ENCODE measurements at regions not wholly inside any gene's neighbourhood (a gene's known extent, or its start where the extent isn't known, plus 50 kb on each side); places are given as distances from the start of the nearest gene placed in this dataset.

DNA sequence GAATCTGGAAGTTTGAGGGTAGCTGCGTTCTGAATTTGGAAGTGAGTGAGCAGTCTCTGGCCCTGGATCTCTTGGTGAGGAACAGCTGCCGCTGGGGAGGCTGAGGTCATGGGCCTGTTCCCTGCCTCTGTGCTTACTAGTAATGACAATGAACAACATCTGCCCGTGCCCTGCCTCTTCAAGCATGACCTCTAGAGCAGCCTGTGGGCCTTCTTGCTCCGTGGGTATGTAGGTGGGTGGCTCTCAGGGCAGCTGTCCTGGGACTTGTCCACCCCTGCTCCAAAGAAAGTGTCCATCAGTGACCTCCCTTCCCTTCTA, 186.2 kb downstream of the CXCL12 start:
- CTCF ChIA-PET = no interaction called here
- POLR2A ChIA-PET = no interaction called here

DNA sequence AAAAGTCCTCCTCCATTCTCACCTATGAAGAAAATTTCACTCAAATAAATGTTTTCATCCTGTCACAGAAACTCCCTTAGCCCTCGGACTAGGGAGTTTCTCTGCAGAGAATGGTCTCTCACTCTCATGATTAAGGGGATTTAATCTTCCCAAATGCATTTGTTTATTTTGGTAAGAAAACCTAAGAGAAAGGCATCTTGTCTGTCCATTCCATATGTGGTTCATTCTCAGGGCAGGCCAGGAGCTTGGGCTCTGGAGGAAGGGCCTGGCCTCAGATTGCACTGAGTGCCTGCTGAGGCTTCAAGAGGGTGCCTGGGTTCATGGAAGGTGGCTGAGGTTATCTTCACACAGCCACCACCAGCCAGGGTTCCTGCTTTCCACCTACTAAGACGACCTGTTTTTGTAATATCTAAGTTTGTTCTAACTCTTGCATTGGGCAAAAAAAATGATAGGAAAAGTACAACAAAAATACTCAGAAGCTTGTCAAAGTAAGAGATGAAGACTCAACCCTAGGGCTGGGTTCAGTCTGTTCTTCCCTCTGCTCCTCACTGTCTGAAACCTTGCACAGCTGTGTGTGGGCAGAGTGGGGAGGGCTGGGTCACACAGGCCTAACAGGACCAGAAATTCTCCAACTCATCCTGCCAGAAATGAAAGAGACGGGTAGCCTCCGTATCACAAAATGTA, 186.7 kb downstream of the CXCL12 start:
- Histone ChIP-seq H3K27ac (no peak overlapping the region), H3K4me3 (no peak overlapping the region), H3K4me1 (peaks cover 17% of the 10 kb centered on the region), H3K4me2 (no peak overlapping the region), H3K9me3 (peaks cover 6% of the 10 kb centered on the region; the same call in 1 of the 3 replicates)
- ChIA-PET POLR2A (no interaction called here), CTCF (no interaction called here)
- ATAC-seq (no peak), DNase-seq (ENCODE audit: low read depth in 1 of 2, low spot score in 1 of 2) (no peak), FAIRE-seq (no peak)
- WGBS (ENCODE audit: missing lambda C conversion rate) = 39% methylated on average over 4 of the region's 4 CpGs
- TF ChIP-seq, protein P1, sequence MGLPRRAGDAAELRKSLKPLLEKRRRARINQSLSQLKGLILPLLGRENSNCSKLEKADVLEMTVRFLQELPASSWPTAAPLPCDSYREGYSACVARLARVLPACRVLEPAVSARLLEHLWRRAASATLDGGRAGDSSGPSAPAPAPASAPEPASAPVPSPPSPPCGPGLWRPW (IDR thresholded peaks at IDR 0.05) = no peak
- TF ChIP-seq, protein P2, sequence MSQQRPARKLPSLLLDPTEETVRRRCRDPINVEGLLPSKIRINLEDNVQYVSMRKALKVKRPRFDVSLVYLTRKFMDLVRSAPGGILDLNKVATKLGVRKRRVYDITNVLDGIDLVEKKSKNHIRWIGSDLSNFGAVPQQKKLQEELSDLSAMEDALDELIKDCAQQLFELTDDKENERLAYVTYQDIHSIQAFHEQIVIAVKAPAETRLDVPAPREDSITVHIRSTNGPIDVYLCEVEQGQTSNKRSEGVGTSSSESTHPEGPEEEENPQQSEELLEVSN (IDR thresholded peaks at IDR 0.05; ENCODE audit: borderline replicate concordance, low read depth) = no peak
- TF ChIP-seq CEBPB (IDR thresholded peaks at IDR 0.05) = no peak
- TF ChIP-seq FOSB (CRISPR knock-in tag; IDR thresholded peaks at IDR 0.05) = no peak
- TF ChIP-seq EHF (CRISPR knock-in tag; IDR thresholded peaks at IDR 0.05) = no peak
- no peak for TF ChIP-seq JUNB (IDR thresholded peaks at IDR 0.05)
- TF ChIP-seq, protein P3, sequence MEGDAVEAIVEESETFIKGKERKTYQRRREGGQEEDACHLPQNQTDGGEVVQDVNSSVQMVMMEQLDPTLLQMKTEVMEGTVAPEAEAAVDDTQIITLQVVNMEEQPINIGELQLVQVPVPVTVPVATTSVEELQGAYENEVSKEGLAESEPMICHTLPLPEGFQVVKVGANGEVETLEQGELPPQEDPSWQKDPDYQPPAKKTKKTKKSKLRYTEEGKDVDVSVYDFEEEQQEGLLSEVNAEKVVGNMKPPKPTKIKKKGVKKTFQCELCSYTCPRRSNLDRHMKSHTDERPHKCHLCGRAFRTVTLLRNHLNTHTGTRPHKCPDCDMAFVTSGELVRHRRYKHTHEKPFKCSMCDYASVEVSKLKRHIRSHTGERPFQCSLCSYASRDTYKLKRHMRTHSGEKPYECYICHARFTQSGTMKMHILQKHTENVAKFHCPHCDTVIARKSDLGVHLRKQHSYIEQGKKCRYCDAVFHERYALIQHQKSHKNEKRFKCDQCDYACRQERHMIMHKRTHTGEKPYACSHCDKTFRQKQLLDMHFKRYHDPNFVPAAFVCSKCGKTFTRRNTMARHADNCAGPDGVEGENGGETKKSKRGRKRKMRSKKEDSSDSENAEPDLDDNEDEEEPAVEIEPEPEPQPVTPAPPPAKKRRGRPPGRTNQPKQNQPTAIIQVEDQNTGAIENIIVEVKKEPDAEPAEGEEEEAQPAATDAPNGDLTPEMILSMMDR (IDR thresholded peaks at IDR 0.05) = no peak

More for the DNA sequence above, 186.2 kb downstream of the CXCL12 start:
- ATAC-seq (no peak), DNase-seq (ENCODE audit: low read depth in 1 of 2, low spot score in 1 of 2) (no peak), FAIRE-seq (no peak)
- Histone ChIP-seq H3K4me1 (peaks cover 17% of the 10 kb centered on the region), H3K4me2 (no peak overlapping the region), H3K9me3 (peaks cover 6% of the 10 kb centered on the region; the same call in 1 of the 3 replicates), H3K4me3 (no peak overlapping the region), H3K27ac (no peak overlapping the region)
- 17% methylated on average over 4 of the region's 4 CpGs for WGBS (ENCODE audit: missing lambda C conversion rate)
- TF ChIP-seq FOSL2 (IDR thresholded peaks at IDR 0.05) = no peak
- no peak for TF ChIP-seq FOSL2 (CRISPR knock-in tag; IDR thresholded peaks at IDR 0.05)
- no peak for TF ChIP-seq SMC3 (IDR thresholded peaks at IDR 0.05)
- no peak for TF ChIP-seq ZFP36 (IDR thresholded peaks at IDR 0.05; ENCODE audit: borderline replicate concordance, partially characterized antibody)
- no peak for TF ChIP-seq FOXS1 (CRISPR knock-in tag; IDR thresholded peaks at IDR 0.05)
- TF ChIP-seq NFE2L2 (conservative IDR thresholded peaks at IDR 0.05; ENCODE audit: low read length) = no peak
- TF ChIP-seq, protein P4, sequence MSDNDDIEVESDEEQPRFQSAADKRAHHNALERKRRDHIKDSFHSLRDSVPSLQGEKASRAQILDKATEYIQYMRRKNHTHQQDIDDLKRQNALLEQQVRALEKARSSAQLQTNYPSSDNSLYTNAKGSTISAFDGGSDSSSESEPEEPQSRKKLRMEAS (IDR thresholded peaks at IDR 0.05) = no peak

DNA sequence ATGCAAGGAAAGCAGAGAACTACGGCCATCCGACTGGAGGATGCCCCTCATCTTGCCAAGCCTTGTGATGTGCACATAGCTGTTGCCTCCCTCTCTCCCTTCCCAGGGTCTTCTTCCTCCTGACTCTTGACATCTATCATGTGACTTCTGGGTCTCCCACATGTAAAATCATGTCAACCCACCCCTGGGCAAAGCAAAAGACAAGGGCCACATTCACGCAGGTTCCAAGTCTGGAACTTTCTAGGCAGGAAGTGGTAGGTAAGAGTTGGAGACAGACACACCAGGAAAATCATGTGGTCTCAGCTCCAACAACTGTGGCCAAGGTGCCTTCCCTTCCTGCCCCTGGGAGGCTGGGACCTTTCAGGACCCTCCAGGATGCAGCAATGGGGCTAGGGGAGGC, 187.3 kb downstream of the CXCL12 start:
- FAIRE-seq = no peak
- no peak for TF ChIP-seq POLR2AphosphoS2 (conservative IDR thresholded peaks at IDR 0.05; ENCODE audit: low read length)
- no peak for TF ChIP-seq EHMT2 (IDR thresholded peaks at IDR 0.05; ENCODE audit: low read depth)
- TF ChIP-seq EHF (CRISPR knock-in tag; IDR thresholded peaks at IDR 0.05) = no peak
- no peak for TF ChIP-seq ZSCAN20 (CRISPR knock-in tag; IDR thresholded peaks at IDR 0.05)
- no peak for TF ChIP-seq HOXB5 (CRISPR knock-in tag; IDR thresholded peaks at IDR 0.05)
- TF ChIP-seq RNF2 (IDR thresholded peaks at IDR 0.05; ENCODE audit: borderline replicate concordance, low read depth) = no peak
- TF ChIP-seq PHF8 (IDR thresholded peaks at IDR 0.05; ENCODE audit: borderline replicate concordance, low read depth) = no peak
- no peak for TF ChIP-seq HOXA7 (CRISPR knock-in tag; IDR thresholded peaks at IDR 0.05)
- no peak for TF ChIP-seq MAFK (IDR thresholded peaks at IDR 0.05; ENCODE audit: partially characterized antibody)
- no peak for TF ChIP-seq RFX5 (IDR thresholded peaks at IDR 0.05)
- TF ChIP-seq, protein P5, sequence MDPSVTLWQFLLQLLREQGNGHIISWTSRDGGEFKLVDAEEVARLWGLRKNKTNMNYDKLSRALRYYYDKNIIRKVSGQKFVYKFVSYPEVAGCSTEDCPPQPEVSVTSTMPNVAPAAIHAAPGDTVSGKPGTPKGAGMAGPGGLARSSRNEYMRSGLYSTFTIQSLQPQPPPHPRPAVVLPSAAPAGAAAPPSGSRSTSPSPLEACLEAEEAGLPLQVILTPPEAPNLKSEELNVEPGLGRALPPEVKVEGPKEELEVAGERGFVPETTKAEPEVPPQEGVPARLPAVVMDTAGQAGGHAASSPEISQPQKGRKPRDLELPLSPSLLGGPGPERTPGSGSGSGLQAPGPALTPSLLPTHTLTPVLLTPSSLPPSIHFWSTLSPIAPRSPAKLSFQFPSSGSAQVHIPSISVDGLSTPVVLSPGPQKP (IDR thresholded peaks at IDR 0.05; ENCODE audit: low read depth, low read length) = no peak
- H3K27ac ChIP-seq = no peak overlapping the region
- H3K4me2 ChIP-seq = no peak overlapping the region
- peaks cover 17% of the 10 kb centered on the region for H3K4me1 ChIP-seq
- DNase-seq (ENCODE audit: low read depth in 1 of 2, low spot score in 1 of 2) = no peak
- no peak overlapping the region for H3K4me3 ChIP-seq
- ATAC-seq = no peak
- ChIA-PET POLR2A (no interaction called here), CTCF (interaction anchor here (2.2 kb wide), 1 partner anchor 8 kb away, joined by 6 read pairs; no protein-coding TSS in a partner anchor)
- H3K9me3 ChIP-seq = peaks cover 4% of the 10 kb centered on the region; the same call in 1 of the 3 replicates
- WGBS (ENCODE audit: missing lambda C conversion rate) = 24% methylated on average over 3 of the region's 3 CpGs
